H1 (cell line): ENCODE measurements at regions not wholly inside any gene's neighbourhood (a gene's known extent, or its start where the extent isn't known, plus 50 kb on each side); places are given as distances from the start of the nearest gene placed in this dataset.

Experiments used
- CTCF ChIA-PET: fragments of 300-600 bp; sonication (Branson Sonifier 250); formaldehyde crosslinking; loops from one replicate; lab custom pipeline; 2021; ENCODE audit not compliant: partially characterized antibody; lab: Charles Lee
- POLR2A ChIA-PET: fragments of 300-600 bp; sonication (Branson Sonifier 250); formaldehyde crosslinking; loops from one replicate; lab custom pipeline; 2021; ENCODE audit warnings: inconsistent platforms; ENCODE audit not compliant: partially characterized antibody; lab: Charles Lee
- DNase-seq, 2 experiments: peaks; one replicate each; pipeline versions ENCODE4 v3.0.0 to v3.0.0-alpha.2; 2010 to 2022; ENCODE audit warnings: low spot score in 2 of 2, low read depth in 1 of 2, mixed read lengths in 1 of 2
- FAIRE-seq: peaks from 2 replicates; lab custom pipeline; 2011; peaks lifted over from hg19 to GRCh38; lab: Jason Lieb, UNC
- H2AFZ ChIP-seq: 2 replicates; pipeline ENCODE4 v1.8.1; 2012; ENCODE audit warnings: low read length, inconsistent platforms
- H2AK5ac ChIP-seq: 2 replicates; pipeline ENCODE4 v1.6.1; 2013; ENCODE audit warnings: low read depth, low read length
- H2BK120ac ChIP-seq: replicated peaks from 2 replicates; pipeline ENCODE3; 2013; ENCODE audit warnings: low read depth, low read length, inconsistent platforms
- H2BK12ac ChIP-seq: 2 replicates; pipeline ENCODE4 v1.6.1; 2013; ENCODE audit warnings: low read depth, low read length
- H2BK15ac ChIP-seq: 2 replicates; pipeline ENCODE4 v1.6.1; 2013; ENCODE audit warnings: low read length
- H2BK20ac ChIP-seq: 2 replicates; pipeline ENCODE4 v1.6.1; 2013; ENCODE audit warnings: low read length
- H2BK5ac ChIP-seq: 2 replicates; pipeline ENCODE4 v1.6.1; 2013; ENCODE audit warnings: low read depth, low read length
- H3K14ac ChIP-seq: 2 replicates; pipeline ENCODE4 v1.6.1; 2013; ENCODE audit warnings: inconsistent platforms; ENCODE audit not compliant: insufficient read length
- H3K18ac ChIP-seq: 2 replicates; pipeline ENCODE4 v1.6.1; 2013; ENCODE audit warnings: low read length; ENCODE audit errors: extremely low read depth
- H3K23ac ChIP-seq: 2 replicates; pipeline ENCODE4 v1.6.1; 2013; ENCODE audit warnings: inconsistent platforms; ENCODE audit not compliant: insufficient read length
- H3K23me2 ChIP-seq: 2 replicates; pipeline ENCODE4 v1.6.1; 2013; ENCODE audit warnings: low read depth, low read length
- H3K27ac ChIP-seq: 2 replicates; pipeline ENCODE4 v1.6.1; 2011; ENCODE audit warnings: low read depth, low read length, inconsistent platforms
- H3K27me3 ChIP-seq, 4 experiments: replicated peaks in 1 of 4; 1 replicate in 1 of 4; 2 replicates in 3 of 4; pipeline versions ENCODE4 v1.6.1 to v1.8.1; 2011 to 2013; ENCODE audit warnings: low read length in 3 of 4, mild to moderate bottlenecking in 3 of 4, inconsistent platforms in 2 of 4, mixed read lengths in 2 of 4, moderate library complexity in 1 of 4; ENCODE audit not compliant: control insufficient read depth in 3 of 4, insufficient read depth in 3 of 4; ENCODE audit errors: extremely low read depth in 1 of 4
- H3K36me3 ChIP-seq, 4 experiments: 2 replicates each; pipeline versions ENCODE4 v1.6.1 to v1.8.1; 2011 to 2013; ENCODE audit warnings: mild to moderate bottlenecking in 4 of 4, low read length in 3 of 4, moderate library complexity in 2 of 4, control low read depth in 1 of 4, inconsistent platforms in 1 of 4; ENCODE audit not compliant: insufficient read depth in 4 of 4, control insufficient read depth in 2 of 4
- H3K4ac ChIP-seq: replicated peaks from 2 replicates; pipeline ENCODE3; 2013; ENCODE audit warnings: low read length, low read depth, mixed read lengths, inconsistent platforms; ENCODE audit not compliant: insufficient read length
- H3K4me1 ChIP-seq, 4 experiments: replicated peaks in 1 of 4; 1 replicate in 1 of 4; 2 replicates in 3 of 4; pipeline versions ENCODE4 v1.6.1 to v1.8.1; 2011 to 2013; ENCODE audit warnings: low read length in 3 of 4, inconsistent platforms in 2 of 4, mixed read lengths in 1 of 4; ENCODE audit not compliant: insufficient read depth in 4 of 4, control insufficient read depth in 3 of 4
- H3K4me2 ChIP-seq, 2 experiments: 2 replicates each; pipeline versions ENCODE4 v1.6.1 to v1.8.1; 2011 to 2013; ENCODE audit warnings: low read depth in 2 of 2, low read length in 2 of 2, control low read depth in 1 of 2, inconsistent platforms in 1 of 2, mild to moderate bottlenecking in 1 of 2; ENCODE audit not compliant: insufficient read depth in 1 of 2
- H3K4me3 ChIP-seq, 4 experiments: fragments of 200-600, 300-600 bp in 1 of 4; sonication (generic), shearing (Covaris generic), sonication (Bioruptor Twin) in 1 of 4; 2 replicates each; pipeline versions ENCODE4 v1.5.1 to v1.8.1; 2011 to 2016; ENCODE audit warnings: low read length in 4 of 4, low read depth in 3 of 4, control low read depth in 2 of 4, inconsistent platforms in 2 of 4, mild to moderate bottlenecking in 2 of 4, mixed read lengths in 1 of 4, moderate library complexity in 1 of 4; ENCODE audit not compliant: insufficient read depth in 2 of 4; ENCODE audit errors: extremely low read depth in 1 of 4
- H3K56ac ChIP-seq: replicated peaks from 2 replicates; pipeline ENCODE3; 2013; ENCODE audit warnings: low read depth, mild to moderate bottlenecking, mixed read lengths, low read length, inconsistent platforms; ENCODE audit not compliant: insufficient read length
- H3K79me1 ChIP-seq: 2 replicates; pipeline ENCODE4 v1.6.1; 2013; ENCODE audit warnings: low read depth, low read length, control low read depth
- H3K79me2 ChIP-seq, 2 experiments: 2 replicates each; pipeline versions ENCODE4 v1.6.1 to v1.8.1; 2012 to 2013; ENCODE audit warnings: low read length in 2 of 2, mild to moderate bottlenecking in 2 of 2, inconsistent platforms in 1 of 2; ENCODE audit not compliant: insufficient read depth in 2 of 2, control insufficient read depth in 1 of 2
- H3K9ac ChIP-seq, 4 experiments: replicated peaks in 1 of 4; 1 replicate in 1 of 4; 2 replicates in 3 of 4; pipeline versions ENCODE4 v1.6.1 to v1.8.1; 2011 to 2013; ENCODE audit warnings: low read depth in 3 of 4, low read length in 3 of 4, control low read depth in 2 of 4, mild to moderate bottlenecking in 2 of 4, moderate library complexity in 2 of 4, inconsistent platforms in 1 of 4; ENCODE audit errors: extremely low read depth in 1 of 4
- H3K9me3 ChIP-seq, 2 experiments: 2 replicates each; pipeline versions ENCODE4 v1.6.1 to v1.8.1; 2012 to 2013; ENCODE audit warnings: mild to moderate bottlenecking in 2 of 2, moderate library complexity in 2 of 2, control low read depth in 1 of 2, inconsistent platforms in 1 of 2, low read depth in 1 of 2, low read length in 1 of 2, mixed read lengths in 1 of 2; ENCODE audit not compliant: insufficient read depth in 2 of 2
- H4K20me1 ChIP-seq, 2 experiments: replicated peaks in 1 of 2; 2 replicates each; pipeline versions ENCODE3 to v1.8.1; 2011 to 2013; ENCODE audit warnings: inconsistent platforms in 2 of 2, low read length in 2 of 2, mild to moderate bottlenecking in 1 of 2; ENCODE audit not compliant: insufficient read depth in 2 of 2, control insufficient read depth in 1 of 2
- H4K5ac ChIP-seq: 2 replicates; pipeline ENCODE4 v1.6.1; 2013; ENCODE audit warnings: low read length, low read depth, mixed read lengths, inconsistent platforms; ENCODE audit not compliant: insufficient read length
- H4K8ac ChIP-seq: 2 replicates; pipeline ENCODE4 v1.8.0; 2013; ENCODE audit warnings: mild to moderate bottlenecking, moderate library complexity, low read length, inconsistent platforms; ENCODE audit not compliant: insufficient read depth; ENCODE audit errors: extremely low read depth
- H4K91ac ChIP-seq: replicated peaks from 2 replicates; pipeline ENCODE3; 2013; ENCODE audit warnings: low read length, mixed read lengths, inconsistent platforms; ENCODE audit not compliant: insufficient read length
- CEBPB ChIP-seq: IDR thresholded peaks from 2 replicates; pipeline ENCODE4 v1.6.1; 2012; ENCODE audit warnings: low read depth, low read length
- WGBS, 2 experiments: shearing (Covaris generic) in 1 of 2; methylation state at CpG; one replicate each; pipeline versions ENCODE4 v1.1.6 to v1.1.7; 2013 to 2015; ENCODE audit warnings: low lambda C conversion rate in 2 of 2, mixed read lengths in 2 of 2, inconsistent platforms in 1 of 2, low coverage in 1 of 2, missing lambda C conversion rate in 1 of 2; ENCODE audit not compliant: insufficient replicate concordance in 2 of 2, insufficient coverage in 1 of 2, insufficient read length in 1 of 2; ENCODE audit errors: extremely low coverage in 1 of 2, missing lambda C conversion rate in 1 of 2; 5-methylcytosine and 5-hydroxymethylcytosine counted together

GRCh38 chr17:69672924-69673323 is 258.4 kb downstream of the MAP2K6 start:
- ChIA-PET POLR2A (no interaction called here), CTCF (no interaction called here)
- Histone ChIP-seq H3K4me2 (no peak overlapping the region), H3K23me2 (no peaks in the 10 kb centered on the region; the same call in 1 of the 2 replicates), H3K4me1 (no peaks in the 10 kb centered on the region), H2AK5ac (no peak overlapping the region), H3K79me2 (no peaks in the 10 kb centered on the region), H2AFZ (no peak overlapping the region), H4K8ac (no peak overlapping the region), H3K27ac (no peak overlapping the region), H3K4ac (no peak overlapping the region), H3K79me1 (no peaks in the 10 kb centered on the region), H4K5ac (no peak overlapping the region), H3K18ac (no peak overlapping the region), H3K23ac (no peak overlapping the region), H2BK12ac (no peak overlapping the region), H3K56ac (no peak overlapping the region), H3K9me3 (no peaks in the 10 kb centered on the region), H2BK120ac (no peak overlapping the region), H2BK20ac (no peak overlapping the region), H3K14ac (no peak overlapping the region), H3K36me3 (no peaks in the 10 kb centered on the region), H2BK15ac (no peak overlapping the region), H2BK5ac (no peak overlapping the region), H4K20me1 (no peaks in the 10 kb centered on the region), H4K91ac (no peak overlapping the region), H3K27me3 (no peaks in the 10 kb centered on the region), H3K4me3 (no peak overlapping the region), H3K9ac (no peak overlapping the region)
- DNase-seq: no peak
- no peak for FAIRE-seq
- WGBS, 2 experiments: 100% methylated on average over 1 of the region's 1 CpG; no CpG with 5 or more reads in 1 of the 2 experiments
- TF ChIP-seq CEBPB: no peak
